ENCODE measurements at regions not wholly inside any gene's neighbourhood (a gene's known extent, or its start where the extent isn't known, plus 50 kb on each side); places are given as distances from the start of the nearest gene placed in this dataset.
"Not testable (repeated sequence)": the region's sequence is repeated elsewhere in the genome, so short reads cannot be mapped to it uniquely, and the experiment has no call there.

- TF ChIP-seq ZSCAN18 (CRISPR knock-in tag; IDR thresholded peaks at IDR 0.05): no peak
- no peak for TF ChIP-seq GTF2I (CRISPR knock-in tag; conservative IDR thresholded peaks at IDR 0.05)
- no peak for TF ChIP-seq SMAD3 (CRISPR knock-in tag; IDR thresholded peaks at IDR 0.05; ENCODE audit: borderline replicate concordance)
- no peak for TF ChIP-seq GRHL2 (CRISPR knock-in tag; IDR thresholded peaks at IDR 0.05; ENCODE audit: insufficient replicate concordance, severe bottlenecking)
- no peak for TF ChIP-seq ATF6 (CRISPR knock-in tag; IDR thresholded peaks at IDR 0.05)
- TF ChIP-seq MYBL2 (CRISPR knock-in tag; IDR thresholded peaks at IDR 0.05): no peak
- no peak for TF ChIP-seq STAT6 (CRISPR knock-in tag; conservative IDR thresholded peaks at IDR 0.05; ENCODE audit: low read depth)
- no peak for TF ChIP-seq IRF1 (CRISPR knock-in tag; IDR thresholded peaks at IDR 0.05)
- TF ChIP-seq TEAD4 (CRISPR knock-in tag; IDR thresholded peaks at IDR 0.05): no peak
- TF ChIP-seq MLX (CRISPR knock-in tag; IDR thresholded peaks at IDR 0.05): no peak
- no peak for TF ChIP-seq ZNF317 (CRISPR knock-in tag; IDR thresholded peaks at IDR 0.05; ENCODE audit: borderline replicate concordance, low read depth)
- TF ChIP-seq ELF4 (CRISPR knock-in tag; IDR thresholded peaks at IDR 0.05; ENCODE audit: low read depth): no peak
- no peak for TF ChIP-seq CTCF (IDR thresholded peaks at IDR 0.05)
- TF ChIP-seq SP1 (CRISPR knock-in tag; conservative IDR thresholded peaks at IDR 0.05): no peak
- no peak for TF ChIP-seq NR2C2 (CRISPR knock-in tag; IDR thresholded peaks at IDR 0.05)
- Mint-ChIP-seq H3K27ac (no peak overlapping the region), H3K4me3 (no peak overlapping the region), H3K36me3 (peaks cover 12% of the 10 kb centered on the region), H3K27me3 (ENCODE audit: low read depth) (no peaks in the 10 kb centered on the region), H3K4me1 (peaks cover 4% of the 10 kb centered on the region), H3K9me3 (peaks cover 17% of the 10 kb centered on the region)
- ChIA-PET CTCF (no interaction called here), POLR2A (no interaction called here)
- DNase-seq (ENCODE audit: low spot score): no peak
- ATAC-seq: no peak
These were observed 85.9 kb downstream of the ASMT start for GRCh38 chrX:1700757-1701156.

GRCh38 chrX:1701396-1701901 lies 86.6 kb downstream of the ASMT start:
- H3K27ac Mint-ChIP-seq; DNase-seq (ENCODE audit: low spot score); ATAC-seq: not testable (repeated sequence)

GRCh38 chrX:1702142-1702541 lies 87.3 kb downstream of the ASMT start:
- POLR2A ChIA-PET, CTCF ChIA-PET: not testable (repeated sequence)

More at GRCh38 chrX:1701396-1701901, 86.6 kb downstream of the ASMT start:
- POLR2A ChIA-PET; H3K4me3 Mint-ChIP-seq; CTCF ChIA-PET; H3K4me1 Mint-ChIP-seq; H3K36me3 Mint-ChIP-seq; H3K27me3 Mint-ChIP-seq (ENCODE audit: low read depth): not testable (repeated sequence)
- peaks cover 13% of the 10 kb centered on the region for H3K9me3 Mint-ChIP-seq

GRCh38 chrX:1702557-1702956 lies 87.7 kb downstream of the ASMT start:
- ATAC-seq; H3K36me3 Mint-ChIP-seq; H3K27ac Mint-ChIP-seq; CTCF ChIA-PET; H3K27me3 Mint-ChIP-seq (ENCODE audit: low read depth); H3K4me3 Mint-ChIP-seq; POLR2A ChIA-PET; H3K4me1 Mint-ChIP-seq; DNase-seq (ENCODE audit: low spot score): not testable (repeated sequence)
- H3K9me3 Mint-ChIP-seq: peaks cover 10% of the 10 kb centered on the region

More at GRCh38 chrX:1702142-1702541, 87.3 kb downstream of the ASMT start:
- not testable (repeated sequence) for H3K36me3 Mint-ChIP-seq; H3K27ac Mint-ChIP-seq; ATAC-seq; H3K27me3 Mint-ChIP-seq (ENCODE audit: low read depth); H3K4me1 Mint-ChIP-seq; DNase-seq (ENCODE audit: low spot score); H3K4me3 Mint-ChIP-seq
- peaks cover 10% of the 10 kb centered on the region for H3K9me3 Mint-ChIP-seq

- H3K36me3 Mint-ChIP-seq; CTCF ChIA-PET; DNase-seq (ENCODE audit: low spot score); H3K27me3 Mint-ChIP-seq (ENCODE audit: low read depth); H3K27ac Mint-ChIP-seq; H3K9me3 Mint-ChIP-seq; H3K4me3 Mint-ChIP-seq; POLR2A ChIA-PET; H3K4me1 Mint-ChIP-seq; ATAC-seq: not testable (repeated sequence)
These were observed 94.4 kb downstream of the ASMT start for GRCh38 chrX:1709277-1709676.
